Stimulated activated CD8-positive, alpha-beta memory T cell treated with anti-CD3 and anti-CD28 coated beads, Interleukin-15, amount 100 ng/mL, for 1 hour (primary cell): ENCODE measurements at regions not wholly inside any gene's neighbourhood (a gene's known extent, or its start where the extent isn't known, plus 50 kb on each side); places are given as distances from the start of the nearest gene placed in this dataset.
"Not testable (repeated sequence)": the region's sequence is repeated elsewhere in the genome, so short reads cannot be mapped to it uniquely, and the experiment has no call there.

Experiments used
- DNase-seq: peaks from one replicate; pipeline ENCODE4 v3.0.0-alpha.2; 2020; ENCODE audit warnings: low read depth

- DNase-seq = no peak
Observed at GRCh38 chr1:4118746-4119515, 218.9 kb upstream of the C1orf174 start.

DNA sequence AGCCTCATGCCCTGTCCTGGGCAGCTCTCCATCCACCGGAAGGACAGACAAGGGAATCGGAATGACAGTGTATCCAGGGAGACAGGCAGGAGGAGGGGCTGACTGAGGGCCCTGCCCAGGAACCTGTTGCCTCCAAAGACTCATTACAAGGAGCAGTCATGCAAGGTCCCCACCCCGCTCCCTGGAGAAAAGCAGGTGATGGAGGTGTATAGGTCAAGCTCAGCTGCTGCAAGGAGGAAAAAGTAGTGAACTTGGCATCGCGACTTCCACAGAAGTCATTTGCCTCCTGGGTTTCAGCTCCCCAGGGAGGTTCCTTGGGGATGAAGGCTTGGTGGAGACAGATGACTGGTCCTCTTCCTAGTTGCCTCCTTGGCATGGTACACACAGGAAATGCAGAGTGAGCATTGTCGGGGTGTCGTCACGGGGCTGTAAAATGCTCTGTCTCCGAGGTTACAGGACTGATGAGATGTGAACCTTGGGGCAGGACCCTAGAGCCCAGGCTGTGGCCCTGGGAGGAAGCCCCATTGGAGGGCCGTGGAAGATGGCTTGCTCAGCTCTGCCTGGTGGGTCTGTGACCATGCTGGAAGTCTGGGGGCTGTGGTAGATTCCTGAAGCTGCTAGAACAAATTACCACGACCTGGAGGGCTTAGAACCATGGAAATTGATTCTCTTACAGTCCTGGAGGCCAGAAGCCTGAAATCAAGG, 219.6 kb upstream of the C1orf174 start:
- no peak for DNase-seq

- DNase-seq = no peak
Observed at GRCh38 chr1:4120557-4121292, 220.7 kb upstream of the C1orf174 start.

GRCh38 chr1:4121293-4121684, 221.2 kb upstream of the C1orf174 start:
- no peak for DNase-seq

DNA sequence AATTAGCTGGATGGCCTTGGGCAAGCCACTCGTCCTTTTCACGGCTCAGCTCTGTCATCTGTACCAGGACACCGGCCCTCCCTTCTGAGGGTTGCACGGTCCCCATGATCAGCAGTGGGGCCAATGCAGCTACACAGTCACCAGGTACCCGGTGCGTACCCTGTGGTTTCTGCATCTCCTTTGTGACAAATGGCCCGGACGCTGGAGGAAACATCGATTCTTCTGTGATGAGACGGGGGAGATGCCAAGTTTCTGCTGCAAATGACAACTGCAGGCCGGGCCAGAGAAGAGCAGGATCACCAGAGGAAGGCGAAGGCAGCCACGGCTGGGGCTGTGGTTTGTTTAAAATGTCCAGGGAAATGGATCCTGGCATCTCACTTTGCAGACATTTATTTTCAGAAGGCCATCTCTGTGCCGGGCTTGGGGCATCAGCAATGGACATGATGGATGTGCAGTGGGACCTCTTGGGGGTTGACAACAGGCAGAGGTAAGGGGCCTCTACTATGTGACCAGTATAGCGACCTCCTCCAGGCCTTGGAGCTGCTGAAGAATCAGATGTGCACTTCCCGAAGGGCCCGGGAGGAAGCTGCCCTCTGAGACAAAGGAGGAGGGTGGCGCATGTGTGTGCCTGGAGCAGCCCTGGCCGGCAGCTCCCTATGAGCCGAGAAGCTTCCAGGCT, 221.9 kb upstream of the C1orf174 start:
- no peak for DNase-seq

- no peak for DNase-seq
Observed at GRCh38 chr1:4122513-4123160, 222.6 kb upstream of the C1orf174 start.

DNA sequence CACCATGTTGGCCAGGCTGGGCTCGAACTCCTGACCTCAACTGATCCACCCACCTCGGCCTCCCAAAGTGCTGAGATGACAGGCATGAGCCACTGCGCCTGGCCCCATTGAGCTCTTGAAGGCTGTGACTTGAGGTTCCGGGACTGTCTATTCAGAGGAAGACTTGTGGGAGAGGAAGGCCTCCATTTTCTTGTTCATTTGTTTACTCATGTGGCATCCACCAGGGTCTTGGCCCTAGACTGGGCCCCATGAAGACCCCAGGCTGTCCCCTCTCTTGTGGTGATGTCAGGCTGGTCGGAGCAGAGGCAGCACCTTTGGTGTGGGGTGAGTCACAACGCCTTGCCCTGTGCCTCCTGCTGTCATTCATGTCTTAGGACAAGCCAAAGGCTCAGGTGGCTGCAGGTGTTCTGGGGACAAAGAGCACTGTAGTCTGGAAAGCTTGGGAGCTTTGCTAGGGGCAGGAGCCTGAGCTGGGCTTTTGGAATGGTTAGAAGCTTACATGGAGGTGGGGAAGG, 224.6 kb upstream of the C1orf174 start:
- no peak for DNase-seq

DNA sequence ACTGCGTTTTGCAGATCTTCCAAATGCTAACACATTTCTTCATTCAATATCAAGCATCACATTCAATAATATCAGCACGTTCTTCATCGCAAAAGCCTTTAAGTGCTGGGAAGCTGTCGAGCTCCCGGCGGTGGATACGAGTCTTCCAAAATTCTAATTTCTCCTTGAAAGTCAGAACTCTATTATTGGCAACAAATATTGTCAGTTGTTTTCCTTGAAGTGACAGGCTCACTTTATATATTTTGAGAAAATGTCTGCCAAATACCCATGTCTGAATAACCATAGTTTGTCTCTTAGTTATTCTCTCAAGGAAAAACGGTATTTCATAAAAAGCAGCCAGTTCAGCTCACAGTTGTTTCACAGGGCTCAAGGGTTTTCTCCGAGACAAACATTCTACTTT, 226.2 kb upstream of the C1orf174 start:
- no peak for DNase-seq

GRCh38 chr1:4126731-4127591, 226.9 kb upstream of the C1orf174 start:
- DNase-seq = no peak

- DNase-seq = no peak
Observed at GRCh38 chr1:4127592-4128140, 227.6 kb upstream of the C1orf174 start.

DNA sequence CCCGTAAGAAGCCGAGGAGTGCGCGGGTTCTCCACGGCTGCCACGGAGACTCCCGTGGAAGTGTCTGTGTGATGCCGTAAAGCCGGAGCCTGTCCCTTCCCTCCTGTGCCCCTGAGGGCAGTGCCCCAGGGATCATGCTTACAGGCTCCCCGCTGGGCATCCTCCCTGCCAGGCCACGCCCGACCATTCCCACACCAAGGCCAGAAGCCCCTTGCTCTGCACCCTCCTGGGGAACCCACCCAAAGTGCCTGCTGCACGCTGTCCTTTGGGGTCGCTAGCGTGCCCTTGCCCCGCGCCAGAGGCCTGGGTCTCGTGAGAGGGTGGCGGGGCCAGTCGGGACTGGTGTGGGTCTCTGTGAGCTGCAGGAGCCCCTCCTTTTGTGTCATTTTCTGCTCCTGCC, 228.5 kb upstream of the C1orf174 start:
- DNase-seq = no peak

DNA sequence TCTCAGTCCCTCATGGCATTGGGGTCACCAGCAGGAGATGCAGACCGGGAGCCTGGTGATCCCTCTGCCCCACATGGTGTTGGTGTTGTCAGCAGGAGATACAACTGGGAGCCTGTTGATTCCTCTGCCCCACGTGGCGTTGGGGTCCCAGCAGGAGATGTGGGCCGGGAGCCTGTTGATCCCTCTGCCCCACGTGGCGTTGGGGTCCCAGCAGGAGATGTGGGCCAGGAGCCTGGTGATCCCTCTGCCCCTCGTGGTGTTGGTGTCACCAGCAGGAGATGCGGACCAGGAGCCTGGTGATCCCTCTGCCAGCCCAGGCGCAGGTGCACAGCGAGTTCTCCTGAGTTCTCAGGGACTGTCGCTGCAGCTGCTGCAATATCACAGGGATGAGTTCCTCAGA, 229.6 kb upstream of the C1orf174 start:
- no peak for DNase-seq

- no peak for DNase-seq
Observed at GRCh38 chr1:4130096-4130495, 230.0 kb upstream of the C1orf174 start.

- DNase-seq = no peak
Observed at GRCh38 chr1:4131734-4132133, 231.7 kb upstream of the C1orf174 start.

GRCh38 chr1:4132352-4133296, 232.6 kb upstream of the C1orf174 start:
- DNase-seq = no peak

GRCh38 chr1:4133297-4133938, 233.3 kb upstream of the C1orf174 start:
- DNase-seq = no peak

- DNase-seq = no peak
Observed at GRCh38 chr1:4133939-4134321, 233.9 kb upstream of the C1orf174 start.

- not testable (repeated sequence) for DNase-seq
Observed at GRCh38 chr1:4135853-4136252, 235.8 kb upstream of the C1orf174 start.
